CD14-positive monocyte (primary cell): ENCODE measurements at regions not wholly inside any gene's neighbourhood (a gene's known extent, or its start where the extent isn't known, plus 50 kb on each side); places are given as distances from the start of the nearest gene placed in this dataset.
"Not testable (repeated sequence)": the region's sequence is repeated elsewhere in the genome, so short reads cannot be mapped to it uniquely, and the experiment has no call there.

Source experiments
- DNase-seq, 3 donors: peaks; one replicate each; pipeline ENCODE4 v3.0.0-alpha.2; 2011 to 2022
- H2AFZ ChIP-seq: 2 replicates; pipeline ENCODE4 v1.6.0; 2012; ENCODE audit warnings: mild to moderate bottlenecking, low read depth, low read length, inconsistent platforms; ENCODE audit not compliant: insufficient read depth, poor library complexity, severe bottlenecking
- H3K27ac ChIP-seq, 2 donors: 1 replicate in 1 of 2; 2 replicates in 1 of 2; pipeline ENCODE4 v1.5.1; 2012 to 2013; ENCODE audit warnings: low read length in 2 of 2, control low read depth in 1 of 2, inconsistent platforms in 1 of 2, low read depth in 1 of 2, mild to moderate bottlenecking in 1 of 2
- H3K27me3 ChIP-seq, 2 donors: one replicate each; pipeline versions ENCODE4 v1.6.0 to v1.6.1; 2011 to 2013; ENCODE audit warnings: low read length in 2 of 2; ENCODE audit not compliant: control insufficient read depth in 2 of 2, insufficient read depth in 2 of 2
- H3K36me3 ChIP-seq, 2 donors: replicated peaks in 1 of 2; 1 replicate in 1 of 2; 2 replicates in 1 of 2; pipeline versions ENCODE4 v1.5.1 to v1.6.1; 2012 to 2013; ENCODE audit warnings: low read length in 2 of 2, control low read depth in 1 of 2, inconsistent platforms in 1 of 2, mild to moderate bottlenecking in 1 of 2; ENCODE audit not compliant: insufficient read depth in 2 of 2, control insufficient read depth in 1 of 2
- H3K4me1 ChIP-seq, 2 donors: 1 replicate in 1 of 2; 2 replicates in 1 of 2; pipeline versions ENCODE4 v1.5.1 to v1.6.1; 2012 to 2013; ENCODE audit warnings: low read length in 2 of 2, control low read depth in 1 of 2, inconsistent platforms in 1 of 2, mild to moderate bottlenecking in 1 of 2, moderate library complexity in 1 of 2; ENCODE audit not compliant: insufficient read depth in 2 of 2, control insufficient read depth in 1 of 2
- H3K4me2 ChIP-seq: replicated peaks from 2 replicates; pipeline ENCODE3; 2012; ENCODE audit warnings: low read length, moderate library complexity, mild to moderate bottlenecking; ENCODE audit not compliant: poor library complexity, severe bottlenecking; ENCODE audit errors: extremely low read depth
- H3K4me3 ChIP-seq, 3 experiments: fragments of 200-600 bp in 1 of 3; sonication (generic) in 1 of 3; replicated peaks in 1 of 3; 1 replicate in 2 of 3; 2 replicates in 1 of 3; pipeline ENCODE4 v1.5.1; 2011 to 2013; ENCODE audit warnings: low read length in 3 of 3, mild to moderate bottlenecking in 3 of 3, control low read depth in 2 of 3, low read depth in 2 of 3, inconsistent platforms in 1 of 3, moderate library complexity in 1 of 3
- H3K79me2 ChIP-seq: 2 replicates; pipeline ENCODE4 v1.6.0; 2012; ENCODE audit warnings: mild to moderate bottlenecking, control low read depth, inconsistent platforms, low read length, moderate library complexity; ENCODE audit not compliant: insufficient read depth
- H3K9ac ChIP-seq: 2 replicates; pipeline ENCODE4 v1.6.0; 2017; ENCODE audit warnings: low read length, mild to moderate bottlenecking; ENCODE audit not compliant: insufficient read depth, poor library complexity, severe bottlenecking
- H3K9me3 ChIP-seq, 2 donors: replicated peaks in 1 of 2; 1 replicate in 1 of 2; 2 replicates in 1 of 2; pipeline versions ENCODE4 v1.5.1 to v1.6.1; 2012 to 2013; ENCODE audit warnings: low read length in 2 of 2, control low read depth in 1 of 2; ENCODE audit not compliant: control insufficient read depth in 1 of 2, insufficient read depth in 1 of 2
- H4K20me1 ChIP-seq: 2 replicates; pipeline ENCODE4 v1.6.0; 2012; ENCODE audit warnings: mild to moderate bottlenecking, low read length, control low read depth, moderate library complexity; ENCODE audit not compliant: insufficient read depth
- H3K27ac Mint-ChIP-seq, 7 donors: one replicate each; pipeline ENCODE4 v1.8.0; 2020; ENCODE audit warnings: mild to moderate bottlenecking in 7 of 7, mixed read lengths in 7 of 7, moderate library complexity in 6 of 7, inconsistent platforms in 2 of 7
- H3K27me3 Mint-ChIP-seq, 3 donors: one replicate each; pipeline ENCODE4 v1.8.0; 2021 to 2022; ENCODE audit warnings: low read depth in 3 of 3, mild to moderate bottlenecking in 3 of 3, mixed read lengths in 3 of 3, moderate library complexity in 3 of 3, inconsistent platforms in 1 of 3
- H3K36me3 Mint-ChIP-seq, 2 donors: one replicate each; pipeline ENCODE4 v1.8.0; 2020; ENCODE audit warnings: mixed read lengths in 2 of 2, inconsistent platforms in 1 of 2, mild to moderate bottlenecking in 1 of 2
- H3K4me1 Mint-ChIP-seq: one replicate; pipeline ENCODE4 v1.8.0; 2020; ENCODE audit warnings: mild to moderate bottlenecking, mixed read lengths
- H3K4me3 Mint-ChIP-seq, 2 donors: one replicate each; pipeline ENCODE4 v1.8.0; 2020; ENCODE audit warnings: mild to moderate bottlenecking in 2 of 2, mixed read lengths in 2 of 2, moderate library complexity in 1 of 2
- H3K9me3 Mint-ChIP-seq, 7 donors: one replicate each; pipeline ENCODE4 v1.8.0; 2020 to 2022; ENCODE audit warnings: mixed read lengths in 7 of 7, mild to moderate bottlenecking in 6 of 7, moderate library complexity in 6 of 7, inconsistent platforms in 2 of 7
- WGBS: methylation state at CpG from one replicate; pipeline ENCODE4 v1.1.5; 2013; ENCODE audit warnings: missing lambda C conversion rate; ENCODE audit not compliant: insufficient coverage; 5-methylcytosine and 5-hydroxymethylcytosine counted together
- intact Hi-C, 2 donors: fragments of 100-400 bp; cut with micrococcal nuclease; formaldehyde crosslinking; loops; one replicate each; pipeline versions ENCODE4 v1.15.0 to v1.15.1; 2023
- TF ChIP-seq, protein P1 (sequence below): fragments of 200-600 bp; IDR thresholded peaks from one replicate; pipeline ENCODE4 v1.8.0; 2022; ENCODE audit warnings: antibody characterized with exemption, mild to moderate bottlenecking

GRCh38 chr9:118670011-118670953 lies 699.0 kb downstream of the BRINP1 start:
- Histone ChIP-seq H3K4me2 (no peak overlapping the region), H2AFZ (no peak overlapping the region), H3K27ac (no peak overlapping the region), H3K36me3 (no peaks in the 10 kb centered on the region), H4K20me1 (no peaks in the 10 kb centered on the region), H3K79me2 (no peaks in the 10 kb centered on the region), H3K9ac (no peak overlapping the region), H3K4me1 (no peaks in the 10 kb centered on the region), H3K9me3 (no peaks in the 10 kb centered on the region), H3K4me3 (no peak overlapping the region), H3K27me3 (no peaks in the 10 kb centered on the region)
- peaks cover 0 to 16% (median 4%) of the 10 kb centered on the region in 7 donors for H3K9me3 Mint-ChIP-seq
- H3K27ac Mint-ChIP-seq, result no peak overlapping the region
- no peaks in the 10 kb centered on the region for H3K36me3 Mint-ChIP-seq
- no CpG with 5 or more reads among the region's 11 CpGs for WGBS
- H3K4me1 Mint-ChIP-seq, result no peaks in the 10 kb centered on the region
- no peak overlapping the region for H3K4me3 Mint-ChIP-seq
- intact Hi-C loops, result no loop called here
- TF ChIP-seq, protein P1, sequence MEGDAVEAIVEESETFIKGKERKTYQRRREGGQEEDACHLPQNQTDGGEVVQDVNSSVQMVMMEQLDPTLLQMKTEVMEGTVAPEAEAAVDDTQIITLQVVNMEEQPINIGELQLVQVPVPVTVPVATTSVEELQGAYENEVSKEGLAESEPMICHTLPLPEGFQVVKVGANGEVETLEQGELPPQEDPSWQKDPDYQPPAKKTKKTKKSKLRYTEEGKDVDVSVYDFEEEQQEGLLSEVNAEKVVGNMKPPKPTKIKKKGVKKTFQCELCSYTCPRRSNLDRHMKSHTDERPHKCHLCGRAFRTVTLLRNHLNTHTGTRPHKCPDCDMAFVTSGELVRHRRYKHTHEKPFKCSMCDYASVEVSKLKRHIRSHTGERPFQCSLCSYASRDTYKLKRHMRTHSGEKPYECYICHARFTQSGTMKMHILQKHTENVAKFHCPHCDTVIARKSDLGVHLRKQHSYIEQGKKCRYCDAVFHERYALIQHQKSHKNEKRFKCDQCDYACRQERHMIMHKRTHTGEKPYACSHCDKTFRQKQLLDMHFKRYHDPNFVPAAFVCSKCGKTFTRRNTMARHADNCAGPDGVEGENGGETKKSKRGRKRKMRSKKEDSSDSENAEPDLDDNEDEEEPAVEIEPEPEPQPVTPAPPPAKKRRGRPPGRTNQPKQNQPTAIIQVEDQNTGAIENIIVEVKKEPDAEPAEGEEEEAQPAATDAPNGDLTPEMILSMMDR, result no peak
- no peak for DNase-seq
- peaks cover 0 to 2% (median 0%) of the 10 kb centered on the region in 3 donors for H3K27me3 Mint-ChIP-seq

DNA sequence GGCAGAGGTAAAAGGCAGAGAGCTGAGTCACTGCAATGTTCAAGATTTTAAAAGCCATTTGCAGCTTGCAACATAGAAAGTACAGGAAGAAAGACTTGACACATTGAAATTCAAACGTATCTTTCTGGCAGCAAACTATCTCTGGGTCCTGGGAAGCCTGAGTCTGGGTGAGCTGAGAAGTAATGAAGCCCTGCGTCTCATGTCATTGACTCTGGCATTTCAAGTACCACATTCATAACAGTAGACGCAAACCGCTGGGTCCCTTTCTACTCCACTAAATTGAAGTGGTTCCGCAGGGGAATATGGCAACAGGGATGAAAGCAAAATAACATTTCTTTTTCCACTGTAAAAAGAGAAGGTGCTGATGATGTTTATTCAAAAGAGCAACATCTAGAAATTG lies 694.3 kb downstream of the BRINP1 start:
- H3K27me3 ChIP-seq, result no peaks in the 10 kb centered on the region
- H3K27me3 Mint-ChIP-seq, result peaks cover 0 to 1% (median 0%) of the 10 kb centered on the region in 3 donors
- no CpG with 5 or more reads among the region's 5 CpGs for WGBS

GRCh38 chr9:118677936-118678653 lies 691.1 kb downstream of the BRINP1 start:
- H3K4me1 Mint-ChIP-seq, H3K27ac Mint-ChIP-seq, intact Hi-C loops, H3K4me1 ChIP-seq, H4K20me1 ChIP-seq, DNase-seq, H3K79me2 ChIP-seq, H3K27ac ChIP-seq, H3K27me3 Mint-ChIP-seq, H2AFZ ChIP-seq, H3K9ac ChIP-seq, H3K27me3 ChIP-seq, H3K36me3 ChIP-seq, H3K9me3 ChIP-seq, H3K4me2 ChIP-seq, H3K4me3 ChIP-seq, H3K4me3 Mint-ChIP-seq, H3K36me3 Mint-ChIP-seq: not testable (repeated sequence)
- H3K9me3 Mint-ChIP-seq, result peaks cover 0 to 12% (median 10%) of the 10 kb centered on the region in 7 donors
- 100% methylated on average over 1 of the region's 47 CpGs for WGBS

More for the DNA sequence above, 694.3 kb downstream of the BRINP1 start:
- H3K4me2 ChIP-seq, result no peak overlapping the region
- intact Hi-C loops, result no loop called here
- Mint-ChIP-seq H3K27ac (no peak overlapping the region), H3K4me3 (no peak overlapping the region), H3K36me3 (no peaks in the 10 kb centered on the region), H3K9me3 (peaks cover 0 to 15% (median 10%) of the 10 kb centered on the region in 7 donors), H3K4me1 (no peaks in the 10 kb centered on the region)
- H3K4me1 ChIP-seq, result no peaks in the 10 kb centered on the region
- no peak overlapping the region for H3K27ac ChIP-seq
- H3K4me3 ChIP-seq, result no peak overlapping the region
- TF ChIP-seq, protein P1, result no peak
- no peaks in the 10 kb centered on the region for H3K36me3 ChIP-seq
- no peaks in the 10 kb centered on the region for H3K9me3 ChIP-seq
- no peak overlapping the region for H2AFZ ChIP-seq
- DNase-seq, result no peak
- H3K9ac ChIP-seq, result no peak overlapping the region
- H3K79me2 ChIP-seq, result no peaks in the 10 kb centered on the region
- H4K20me1 ChIP-seq, result no peaks in the 10 kb centered on the region
